K562 (cell line): ENCODE measurements at regions not wholly inside any gene's neighbourhood (a gene's known extent, or its start where the extent isn't known, plus 50 kb on each side); places are given as distances from the start of the nearest gene placed in this dataset.
A peak's percentile ranks its signal among the peaks of the same experiment; 100 is the strongest.

Experiments
- ATAC-seq: fragments of 200-7000 bp; cut with Tn5 transposase; 3 replicates; pipeline ENCODE4 v1.9.1; 2020; ENCODE audit warnings: moderate library complexity
- BruUV-seq: library from RNA; stranded (reverse); fragments of 400-500 nt; replicated peaks from 2 replicates; lab custom pipeline; 2021; lab: Mats Ljungman, UMichigan
- CTCF ChIA-PET: fragments of 300-600 bp; formaldehyde crosslinking; extraction: SDS; loops from one replicate; lab custom pipeline; 2021; ENCODE audit warnings: low intra/inter-chr PET ratio; lab: Yijun Ruan, JAX
- POLR2A ChIA-PET: fragments of 300-600, 350-650 bp; sonication (Branson Sonifier 250); formaldehyde crosslinking; extraction: SDS; loops from one replicate; lab custom pipeline; 2021; ENCODE audit warnings: antibody characterized with exemption, inconsistent platforms; lab: Yijun Ruan, JAX
- DNase-seq, 4 experiments: peaks; one replicate each; pipeline versions ENCODE4 v3.0.0 to v3.0.0-alpha.2; 2011 to 2018; ENCODE audit warnings: low spot score in 3 of 4, mixed read lengths in 3 of 4; ENCODE audit errors: extremely low read depth in 1 of 4
- FAIRE-seq: peaks from 2 replicates; lab custom pipeline; 2011; peaks lifted over from hg19 to GRCh38; lab: Jason Lieb, UNC
- H2AFZ ChIP-seq: 2 replicates; pipeline ENCODE4 v1.6.0; 2011; ENCODE audit warnings: low read depth, low read length, control low read depth, inconsistent platforms
- H3K27ac ChIP-seq: fragments of 200-600 bp; 3 replicates; pipeline ENCODE4 v1.8.0; 2011; ENCODE audit warnings: low read depth, mild to moderate bottlenecking, control low read depth, inconsistent platforms, low read length, moderate library complexity, mixed read lengths; ENCODE audit errors: extremely low read depth
- H3K27me3 ChIP-seq, 2 experiments: fragments of 300-600 bp in 1 of 2; 2 replicates in 1 of 2; 3 replicates in 1 of 2; pipeline versions ENCODE4 v1.6.0 to v1.8.0; 2011; ENCODE audit warnings: inconsistent platforms in 2 of 2, low read length in 2 of 2, mild to moderate bottlenecking in 1 of 2, mixed read lengths in 1 of 2, moderate library complexity in 1 of 2; ENCODE audit not compliant: control insufficient read depth in 2 of 2, insufficient read depth in 2 of 2
- H3K36me3 ChIP-seq: fragments of 300-600 bp; 3 replicates; pipeline ENCODE4 v1.8.0; 2011; ENCODE audit warnings: mild to moderate bottlenecking, low read length, inconsistent platforms; ENCODE audit not compliant: control insufficient read depth, insufficient read depth
- H3K4me1 ChIP-seq, 2 experiments: fragments of 200-600 bp in 1 of 2; replicated peaks in 1 of 2; 2 replicates in 1 of 2; 3 replicates in 1 of 2; pipeline versions ENCODE4 v1.5.1 to v1.8.0; 2011; ENCODE audit warnings: inconsistent platforms in 2 of 2, low read length in 2 of 2, mild to moderate bottlenecking in 1 of 2, mixed read lengths in 1 of 2, moderate library complexity in 1 of 2; ENCODE audit not compliant: control insufficient read depth in 2 of 2, insufficient read depth in 2 of 2
- H3K4me2 ChIP-seq: 2 replicates; pipeline ENCODE4 v1.6.1; 2011; ENCODE audit warnings: low read length, control low read depth, inconsistent platforms, mixed read lengths; ENCODE audit not compliant: insufficient read depth
- H3K4me3 ChIP-seq: fragments of 200-600 bp; sonication (generic), shearing (Covaris generic); 2 replicates; pipeline ENCODE4 v1.5.1; 2016; ENCODE audit warnings: control low read depth, inconsistent platforms
- H3K79me2 ChIP-seq: fragments of 200-600 bp; 3 replicates; pipeline ENCODE4 v1.8.0; 2011; ENCODE audit warnings: low read length, inconsistent platforms; ENCODE audit not compliant: control insufficient read depth, insufficient read depth
- H3K9ac ChIP-seq, 2 experiments: 2 replicates each; pipeline versions ENCODE4 v1.6.0 to v1.6.1; 2011; ENCODE audit warnings: low read depth in 2 of 2, low read length in 2 of 2, control low read depth in 1 of 2, inconsistent platforms in 1 of 2, mild to moderate bottlenecking in 1 of 2, mixed read lengths in 1 of 2; ENCODE audit not compliant: insufficient read depth in 1 of 2
- H3K9me1 ChIP-seq: one replicate; pipeline ENCODE4 v1.6.0; 2011; ENCODE audit warnings: inconsistent platforms, mild to moderate bottlenecking, low read length, moderate library complexity; ENCODE audit not compliant: control insufficient read depth, insufficient read depth
- H3K9me3 ChIP-seq: replicated peaks from 2 replicates; pipeline ENCODE4 v1.5.1; 2011; ENCODE audit warnings: low read depth, low read length, inconsistent platforms; ENCODE audit not compliant: control insufficient read depth, insufficient read depth
- H4K20me1 ChIP-seq: replicated peaks from 2 replicates; pipeline ENCODE4 v1.6.1; 2011; ENCODE audit warnings: low read length, inconsistent platforms, mixed read lengths; ENCODE audit not compliant: control insufficient read depth, insufficient read depth
- C11orf30 ChIP-seq: fragments of 450-650 bp; IDR thresholded peaks from 2 replicates; pipeline ENCODE4 v1.6.1; 2016; ENCODE audit warnings: low read depth, mild to moderate bottlenecking
- CREB3 ChIP-seq: fragments of 450-650 bp; conservative IDR thresholded peaks from 2 replicates; pipeline ENCODE4 v1.6.1; 2016; ENCODE audit warnings: missing genetic modification characterization, low read depth, mild to moderate bottlenecking, missing compliant biosample characterization, moderate library complexity
- HDAC8 ChIP-seq: fragments of 450-650 bp; IDR thresholded peaks from 2 replicates; pipeline ENCODE4 v1.6.1; 2016; ENCODE audit warnings: mild to moderate bottlenecking, missing genetic modification characterization, moderate library complexity, missing compliant biosample characterization
- JUND ChIP-seq, 2 experiments: IDR thresholded peaks; 2 replicates in 1 of 2; 3 replicates in 1 of 2; pipeline ENCODE4 v1.6.1; 2011; ENCODE audit warnings: borderline replicate concordance in 2 of 2, low read depth in 2 of 2, low read length in 2 of 2, improper control_type of control experiment in 1 of 2, missing biosample characterization in 1 of 2, missing genetic modification characterization in 1 of 2, missing genetic modification reagents in 1 of 2
- NFE2 ChIP-seq: IDR thresholded peaks from 2 replicates; pipeline ENCODE4 v1.6.1; 2014; ENCODE audit warnings: antibody characterized with exemption, low read depth
- NFXL1 ChIP-seq: fragments of 450-650 bp; formaldehyde crosslinking; IDR thresholded peaks from 2 replicates; pipeline ENCODE4 v1.4.0; 2021; ENCODE audit warnings: mild to moderate bottlenecking
- NUFIP1 ChIP-seq: fragments of 450-650 bp; IDR thresholded peaks from 2 replicates; pipeline ENCODE4 v1.6.1; 2018; ENCODE audit not compliant: partially characterized antibody
- RCOR1 ChIP-seq, 2 experiments: IDR thresholded peaks; 2 replicates each; pipeline ENCODE4 v1.6.1; 2012; ENCODE audit warnings: low read depth in 2 of 2, low read length in 2 of 2, borderline replicate concordance in 1 of 2, improper control_type of control experiment in 1 of 2
- RFX1 ChIP-seq: fragments of 450-650 bp; IDR thresholded peaks from 2 replicates; pipeline ENCODE4 v1.6.1; 2016; ENCODE audit warnings: mild to moderate bottlenecking, moderate library complexity
- SNRNP70 ChIP-seq: fragments of 200-400 bp; formaldehyde crosslinking; optimal IDR thresholded peaks from 2 replicates; pipeline ENCODE3; 2017; ENCODE audit warnings: low read depth, low read length
- ZNF717 ChIP-seq: fragments of 250-450 bp; sonication (Bioruptor Pico); IDR thresholded peaks from 2 replicates; pipeline ENCODE4 v1.5.0; 2021
- WGBS: fragments of 100-300 bp; shearing (Covaris generic); methylation state at CpG from one replicate; pipeline ENCODE4 v1.1.6; 2016; ENCODE audit warnings: low coverage, mixed read lengths; ENCODE audit not compliant: insufficient coverage; ENCODE audit errors: missing lambda C conversion rate; 5-methylcytosine and 5-hydroxymethylcytosine counted together
- in situ Hi-C: fragments of 300-500 bp; cut with MboI; formaldehyde crosslinking; loops from 4 replicates; pipeline ENCODE4 v1.15.0; 2018; ENCODE audit warnings: inconsistent platforms, mixed read lengths
- intact Hi-C: fragments of 100-400 bp; cut with micrococcal nuclease; formaldehyde crosslinking; loops from 2 replicates; pipeline ENCODE4 v1.14.2; 2022
- TF ChIP-seq, protein P1 (sequence below): fragments of 450-650 bp; formaldehyde crosslinking; IDR thresholded peaks from 2 replicates; pipeline ENCODE4 v1.4.0; 2020; ENCODE audit warnings: mild to moderate bottlenecking
- TF ChIP-seq, protein P2 (sequence below): sonication (generic); formaldehyde crosslinking; IDR thresholded peaks from 2 replicates; pipeline ENCODE4 v1.8.0; 2023; ENCODE audit warnings: mild to moderate bottlenecking, missing genetic modification reagents

- Histone ChIP-seq H3K9me1 (no peaks in the 10 kb centered on the region), H3K9me3 (no peaks in the 10 kb centered on the region)
- in situ Hi-C loops (loop anchor here (10.0 kb wide), 1 partner anchor 976 kb away; no protein-coding TSS in a partner anchor), intact Hi-C loops (no loop called here)
- BruUV-seq: no TSS peak
- 1% methylated on average over 9 of the region's 9 CpGs for whole genome bisulfite sequencing
- POLR2A ChIA-PET: no interaction called here
- TF ChIP-seq ZNF717 (CRISPR knock-in tag): no peak
- no peak for TF ChIP-seq JUND (IDR thresholded peaks at IDR 0.05; ENCODE audit: borderline replicate concordance, low read depth, low read length)
- TF ChIP-seq JUND (tag; IDR thresholded peaks at IDR 0.05; ENCODE audit: borderline replicate concordance, low read depth, low read length): no peak
- TF ChIP-seq, protein P1, sequence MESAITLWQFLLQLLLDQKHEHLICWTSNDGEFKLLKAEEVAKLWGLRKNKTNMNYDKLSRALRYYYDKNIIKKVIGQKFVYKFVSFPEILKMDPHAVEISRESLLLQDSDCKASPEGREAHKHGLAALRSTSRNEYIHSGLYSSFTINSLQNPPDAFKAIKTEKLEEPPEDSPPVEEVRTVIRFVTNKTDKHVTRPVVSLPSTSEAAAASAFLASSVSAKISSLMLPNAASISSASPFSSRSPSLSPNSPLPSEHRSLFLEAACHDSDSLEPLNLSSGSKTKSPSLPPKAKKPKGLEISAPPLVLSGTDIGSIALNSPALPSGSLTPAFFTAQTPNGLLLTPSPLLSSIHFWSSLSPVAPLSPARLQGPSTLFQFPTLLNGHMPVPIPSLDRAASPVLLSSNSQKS (CRISPR knock-in tag): no peak
- no peak for TF ChIP-seq NFXL1 (CRISPR knock-in tag)
- no peak for TF ChIP-seq SNRNP70
- no peak for TF ChIP-seq RFX1
- no peak for TF ChIP-seq C11orf30
- TF ChIP-seq, protein P2, sequence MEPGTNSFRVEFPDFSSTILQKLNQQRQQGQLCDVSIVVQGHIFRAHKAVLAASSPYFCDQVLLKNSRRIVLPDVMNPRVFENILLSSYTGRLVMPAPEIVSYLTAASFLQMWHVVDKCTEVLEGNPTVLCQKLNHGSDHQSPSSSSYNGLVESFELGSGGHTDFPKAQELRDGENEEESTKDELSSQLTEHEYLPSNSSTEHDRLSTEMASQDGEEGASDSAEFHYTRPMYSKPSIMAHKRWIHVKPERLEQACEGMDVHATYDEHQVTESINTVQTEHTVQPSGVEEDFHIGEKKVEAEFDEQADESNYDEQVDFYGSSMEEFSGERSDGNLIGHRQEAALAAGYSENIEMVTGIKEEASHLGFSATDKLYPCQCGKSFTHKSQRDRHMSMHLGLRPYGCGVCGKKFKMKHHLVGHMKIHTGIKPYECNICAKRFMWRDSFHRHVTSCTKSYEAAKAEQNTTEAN (CRISPR knock-in tag): no peak
- TF ChIP-seq NUFIP1: no peak
- no peak for TF ChIP-seq HDAC8 (tag)
- TF ChIP-seq RCOR1 (IDR thresholded peaks at IDR 0.05; ENCODE audit: borderline replicate concordance in 1 of 2, low read depth in 2 of 2, low read length in 2 of 2): no peak
- TF ChIP-seq NFE2: no peak
- TF ChIP-seq CREB3 (tag): no peak
- TF ChIP-seq, all 486 proteins: peak for 0
- Histone ChIP-seq H3K4me2 (no peak overlapping the region), H3K36me3 (no peaks in the 10 kb centered on the region), H3K27me3 (peaks cover 0 to 7% of the 10 kb centered on the region in 2 experiments; a peak in 1 of 5 replicates), H3K4me3 (no peak overlapping the region), H3K4me1 (no peaks in the 10 kb centered on the region), H3K9ac (no peak overlapping the region), H2AFZ (no peak overlapping the region), H3K27ac (no peak overlapping the region), H4K20me1 (no peaks in the 10 kb centered on the region), H3K79me2 (no peaks in the 10 kb centered on the region)
- ATAC-seq: no peak
- FAIRE-seq: peak; percentile 23
- DNase-seq: no peak
- CTCF ChIA-PET: no interaction called here
Observed at GRCh38 chr5:38768412-38769211, 77.2 kb upstream of the OSMR start.
